ENCODE measurements at regions not wholly inside any gene's neighbourhood (a gene's known extent, or its start where the extent isn't known, plus 50 kb on each side); places are given as distances from the start of the nearest gene placed in this dataset.

DNA sequence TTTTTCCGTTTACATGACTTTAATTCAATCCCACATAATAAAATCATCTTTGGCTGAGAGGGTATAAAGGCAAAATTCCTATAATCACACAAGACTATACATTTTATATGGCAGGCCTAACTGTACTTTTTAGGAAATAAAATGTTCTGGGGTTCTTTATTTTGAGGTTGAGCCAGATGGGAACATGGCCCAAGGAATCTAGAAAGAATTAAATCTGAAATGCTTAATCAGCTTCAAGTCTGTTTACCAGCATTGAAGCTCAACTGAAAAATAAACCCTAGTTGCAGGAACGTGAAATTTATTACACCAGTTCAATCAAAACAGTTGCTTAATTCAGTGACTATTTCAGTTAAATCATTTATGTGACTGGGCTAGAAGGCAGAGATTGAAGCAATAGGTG, 191.0 kb upstream of the BTG1 start (continued):
- TF ChIP-seq, protein P1, sequence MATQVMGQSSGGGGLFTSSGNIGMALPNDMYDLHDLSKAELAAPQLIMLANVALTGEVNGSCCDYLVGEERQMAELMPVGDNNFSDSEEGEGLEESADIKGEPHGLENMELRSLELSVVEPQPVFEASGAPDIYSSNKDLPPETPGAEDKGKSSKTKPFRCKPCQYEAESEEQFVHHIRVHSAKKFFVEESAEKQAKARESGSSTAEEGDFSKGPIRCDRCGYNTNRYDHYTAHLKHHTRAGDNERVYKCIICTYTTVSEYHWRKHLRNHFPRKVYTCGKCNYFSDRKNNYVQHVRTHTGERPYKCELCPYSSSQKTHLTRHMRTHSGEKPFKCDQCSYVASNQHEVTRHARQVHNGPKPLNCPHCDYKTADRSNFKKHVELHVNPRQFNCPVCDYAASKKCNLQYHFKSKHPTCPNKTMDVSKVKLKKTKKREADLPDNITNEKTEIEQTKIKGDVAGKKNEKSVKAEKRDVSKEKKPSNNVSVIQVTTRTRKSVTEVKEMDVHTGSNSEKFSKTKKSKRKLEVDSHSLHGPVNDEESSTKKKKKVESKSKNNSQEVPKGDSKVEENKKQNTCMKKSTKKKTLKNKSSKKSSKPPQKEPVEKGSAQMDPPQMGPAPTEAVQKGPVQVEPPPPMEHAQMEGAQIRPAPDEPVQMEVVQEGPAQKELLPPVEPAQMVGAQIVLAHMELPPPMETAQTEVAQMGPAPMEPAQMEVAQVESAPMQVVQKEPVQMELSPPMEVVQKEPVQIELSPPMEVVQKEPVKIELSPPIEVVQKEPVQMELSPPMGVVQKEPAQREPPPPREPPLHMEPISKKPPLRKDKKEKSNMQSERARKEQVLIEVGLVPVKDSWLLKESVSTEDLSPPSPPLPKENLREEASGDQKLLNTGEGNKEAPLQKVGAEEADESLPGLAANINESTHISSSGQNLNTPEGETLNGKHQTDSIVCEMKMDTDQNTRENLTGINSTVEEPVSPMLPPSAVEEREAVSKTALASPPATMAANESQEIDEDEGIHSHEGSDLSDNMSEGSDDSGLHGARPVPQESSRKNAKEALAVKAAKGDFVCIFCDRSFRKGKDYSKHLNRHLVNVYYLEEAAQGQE (IDR thresholded peaks at IDR 0.05; ENCODE audit: unreplicated experiment) = no peak
- no peak for TF ChIP-seq CREB1 (CRISPR knock-in tag; IDR thresholded peaks at IDR 0.05; ENCODE audit: low read depth)
- no peak for TF ChIP-seq ZNF331 (CRISPR knock-in tag; IDR thresholded peaks at IDR 0.05; ENCODE audit: low read depth)
- TF ChIP-seq, protein P2, sequence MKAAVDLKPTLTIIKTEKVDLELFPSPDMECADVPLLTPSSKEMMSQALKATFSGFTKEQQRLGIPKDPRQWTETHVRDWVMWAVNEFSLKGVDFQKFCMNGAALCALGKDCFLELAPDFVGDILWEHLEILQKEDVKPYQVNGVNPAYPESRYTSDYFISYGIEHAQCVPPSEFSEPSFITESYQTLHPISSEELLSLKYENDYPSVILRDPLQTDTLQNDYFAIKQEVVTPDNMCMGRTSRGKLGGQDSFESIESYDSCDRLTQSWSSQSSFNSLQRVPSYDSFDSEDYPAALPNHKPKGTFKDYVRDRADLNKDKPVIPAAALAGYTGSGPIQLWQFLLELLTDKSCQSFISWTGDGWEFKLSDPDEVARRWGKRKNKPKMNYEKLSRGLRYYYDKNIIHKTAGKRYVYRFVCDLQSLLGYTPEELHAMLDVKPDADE (IDR thresholded peaks at IDR 0.05) = no peak
- TF ChIP-seq ZNF114 (CRISPR knock-in tag; IDR thresholded peaks at IDR 0.05) = no peak

DNA sequence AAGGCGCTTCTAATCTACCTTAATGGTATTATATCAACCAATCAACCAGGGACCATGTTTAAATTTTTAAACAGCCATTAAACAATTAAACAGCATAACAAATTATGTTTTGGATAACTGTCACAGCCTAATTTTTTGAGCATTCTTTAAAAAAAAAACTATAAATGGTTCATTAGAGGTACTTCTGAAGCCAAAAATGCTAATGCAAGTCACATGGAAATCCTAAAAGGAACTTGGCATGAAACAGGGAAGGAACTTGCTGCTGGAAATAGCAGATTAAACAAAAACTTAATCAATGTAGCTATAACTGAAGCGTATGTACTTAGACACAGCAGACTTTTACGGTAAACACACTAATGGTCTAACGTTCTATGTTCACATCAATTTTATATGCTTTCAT, 190.2 kb upstream of the BTG1 start:
- Mint-ChIP-seq H3K4me3 (no peak overlapping the region), H3K9me3 (no peaks in the 10 kb centered on the region), H3K36me3 (ENCODE audit: low read depth) (no peaks in the 10 kb centered on the region), H3K27me3 (ENCODE audit: insufficient read depth, low read depth, poor library complexity) (peaks cover 3% of the 10 kb centered on the region), H3K27ac (no peak overlapping the region), H3K4me1 (peaks cover 8% of the 10 kb centered on the region; the same call in 2 of the 3 replicates)
- Histone ChIP-seq H3K9me2 (ENCODE audit: insufficient read depth) (peaks cover 9% of the 10 kb centered on the region), H3K79me2 (replicated peaks; ENCODE audit: insufficient read depth) (no peaks in the 10 kb centered on the region), H3F3A (replicated peaks; ENCODE audit: low read depth) (no peaks in the 10 kb centered on the region), H3K36me3 (ENCODE audit: insufficient read depth) (no peaks in the 10 kb centered on the region), H3K4me1 (ENCODE audit: insufficient read depth) (peaks cover 5% of the 10 kb centered on the region; the same call in 1 of the 2 replicates), H3K27me3 (ENCODE audit: insufficient read depth) (no peaks in the 10 kb centered on the region), H3K4me3 (no peak overlapping the region), H2AFZ (no peak overlapping the region), H4K20me1 (replicated peaks; ENCODE audit: insufficient read depth) (no peaks in the 10 kb centered on the region), H3K4me2 (no peak overlapping the region), H3K27ac (ENCODE audit: low read depth) (no peak overlapping the region)
- no peak for DNase-seq (ENCODE audit: low spot score)
- no peak for TF ChIP-seq ZNF114 (CRISPR knock-in tag; IDR thresholded peaks at IDR 0.05)
- TF ChIP-seq, protein P3, sequence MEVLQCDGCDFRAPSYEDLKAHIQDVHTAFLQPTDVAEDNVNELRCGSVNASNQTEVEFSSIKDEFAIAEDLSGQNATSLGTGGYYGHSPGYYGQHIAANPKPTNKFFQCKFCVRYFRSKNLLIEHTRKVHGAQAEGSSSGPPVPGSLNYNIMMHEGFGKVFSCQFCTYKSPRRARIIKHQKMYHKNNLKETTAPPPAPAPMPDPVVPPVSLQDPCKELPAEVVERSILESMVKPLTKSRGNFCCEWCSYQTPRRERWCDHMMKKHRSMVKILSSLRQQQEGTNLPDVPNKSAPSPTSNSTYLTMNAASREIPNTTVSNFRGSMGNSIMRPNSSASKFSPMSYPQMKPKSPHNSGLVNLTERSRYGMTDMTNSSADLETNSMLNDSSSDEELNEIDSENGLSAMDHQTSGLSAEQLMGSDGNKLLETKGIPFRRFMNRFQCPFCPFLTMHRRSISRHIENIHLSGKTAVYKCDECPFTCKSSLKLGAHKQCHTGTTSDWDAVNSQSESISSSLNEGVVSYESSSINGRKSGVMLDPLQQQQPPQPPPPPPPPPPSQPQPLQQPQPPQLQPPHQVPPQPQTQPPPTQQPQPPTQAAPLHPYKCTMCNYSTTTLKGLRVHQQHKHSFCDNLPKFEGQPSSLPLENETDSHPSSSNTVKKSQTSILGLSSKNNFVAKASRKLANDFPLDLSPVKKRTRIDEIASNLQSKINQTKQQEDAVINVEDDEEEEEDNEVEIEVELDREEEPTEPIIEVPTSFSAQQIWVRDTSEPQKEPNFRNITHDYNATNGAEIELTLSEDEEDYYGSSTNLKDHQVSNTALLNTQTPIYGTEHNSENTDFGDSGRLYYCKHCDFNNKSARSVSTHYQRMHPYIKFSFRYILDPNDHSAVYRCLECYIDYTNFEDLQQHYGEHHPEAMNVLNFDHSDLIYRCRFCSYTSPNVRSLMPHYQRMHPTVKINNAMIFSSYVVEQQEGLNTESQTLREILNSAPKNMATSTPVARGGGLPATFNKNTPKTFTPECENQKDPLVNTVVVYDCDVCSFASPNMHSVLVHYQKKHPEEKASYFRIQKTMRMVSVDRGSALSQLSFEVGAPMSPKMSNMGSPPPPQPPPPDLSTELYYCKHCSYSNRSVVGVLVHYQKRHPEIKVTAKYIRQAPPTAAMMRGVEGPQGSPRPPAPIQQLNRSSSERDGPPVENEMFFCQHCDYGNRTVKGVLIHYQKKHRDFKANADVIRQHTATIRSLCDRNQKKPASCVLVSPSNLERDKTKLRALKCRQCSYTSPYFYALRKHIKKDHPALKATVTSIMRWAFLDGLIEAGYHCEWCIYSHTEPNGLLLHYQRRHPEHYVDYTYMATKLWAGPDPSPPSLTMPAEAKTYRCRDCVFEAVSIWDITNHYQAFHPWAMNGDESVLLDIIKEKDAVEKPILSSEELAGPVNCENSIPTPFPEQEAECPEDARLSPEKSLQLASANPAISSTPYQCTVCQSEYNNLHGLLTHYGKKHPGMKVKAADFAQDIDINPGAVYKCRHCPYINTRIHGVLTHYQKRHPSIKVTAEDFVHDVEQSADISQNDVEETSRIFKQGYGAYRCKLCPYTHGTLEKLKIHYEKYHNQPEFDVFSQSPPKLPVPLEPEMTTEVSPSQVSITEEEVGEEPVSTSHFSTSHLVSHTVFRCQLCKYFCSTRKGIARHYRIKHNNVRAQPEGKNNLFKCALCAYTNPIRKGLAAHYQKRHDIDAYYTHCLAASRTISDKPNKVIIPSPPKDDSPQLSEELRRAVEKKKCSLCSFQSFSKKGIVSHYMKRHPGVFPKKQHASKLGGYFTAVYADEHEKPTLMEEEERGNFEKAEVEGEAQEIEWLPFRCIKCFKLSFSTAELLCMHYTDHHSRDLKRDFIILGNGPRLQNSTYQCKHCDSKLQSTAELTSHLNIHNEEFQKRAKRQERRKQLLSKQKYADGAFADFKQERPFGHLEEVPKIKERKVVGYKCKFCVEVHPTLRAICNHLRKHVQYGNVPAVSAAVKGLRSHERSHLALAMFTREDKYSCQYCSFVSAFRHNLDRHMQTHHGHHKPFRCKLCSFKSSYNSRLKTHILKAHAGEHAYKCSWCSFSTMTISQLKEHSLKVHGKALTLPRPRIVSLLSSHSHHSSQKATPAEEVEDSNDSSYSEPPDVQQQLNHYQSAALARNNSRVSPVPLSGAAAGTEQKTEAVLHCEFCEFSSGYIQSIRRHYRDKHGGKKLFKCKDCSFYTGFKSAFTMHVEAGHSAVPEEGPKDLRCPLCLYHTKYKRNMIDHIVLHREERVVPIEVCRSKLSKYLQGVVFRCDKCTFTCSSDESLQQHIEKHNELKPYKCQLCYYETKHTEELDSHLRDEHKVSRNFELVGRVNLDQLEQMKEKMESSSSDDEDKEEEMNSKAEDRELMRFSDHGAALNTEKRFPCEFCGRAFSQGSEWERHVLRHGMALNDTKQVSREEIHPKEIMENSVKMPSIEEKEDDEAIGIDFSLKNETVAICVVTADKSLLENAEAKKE (CRISPR knock-in tag; IDR thresholded peaks at IDR 0.05) = no peak
- TF ChIP-seq POLR2AphosphoS5 (IDR thresholded peaks at IDR 0.05; ENCODE audit: low read depth) = no peak
- TF ChIP-seq EZH2 (IDR thresholded peaks at IDR 0.05; ENCODE audit: low read depth, unreplicated experiment) = no peak
- no peak for TF ChIP-seq JUNB (IDR thresholded peaks at IDR 0.05; ENCODE audit: unreplicated experiment)
- TF ChIP-seq, protein P4, sequence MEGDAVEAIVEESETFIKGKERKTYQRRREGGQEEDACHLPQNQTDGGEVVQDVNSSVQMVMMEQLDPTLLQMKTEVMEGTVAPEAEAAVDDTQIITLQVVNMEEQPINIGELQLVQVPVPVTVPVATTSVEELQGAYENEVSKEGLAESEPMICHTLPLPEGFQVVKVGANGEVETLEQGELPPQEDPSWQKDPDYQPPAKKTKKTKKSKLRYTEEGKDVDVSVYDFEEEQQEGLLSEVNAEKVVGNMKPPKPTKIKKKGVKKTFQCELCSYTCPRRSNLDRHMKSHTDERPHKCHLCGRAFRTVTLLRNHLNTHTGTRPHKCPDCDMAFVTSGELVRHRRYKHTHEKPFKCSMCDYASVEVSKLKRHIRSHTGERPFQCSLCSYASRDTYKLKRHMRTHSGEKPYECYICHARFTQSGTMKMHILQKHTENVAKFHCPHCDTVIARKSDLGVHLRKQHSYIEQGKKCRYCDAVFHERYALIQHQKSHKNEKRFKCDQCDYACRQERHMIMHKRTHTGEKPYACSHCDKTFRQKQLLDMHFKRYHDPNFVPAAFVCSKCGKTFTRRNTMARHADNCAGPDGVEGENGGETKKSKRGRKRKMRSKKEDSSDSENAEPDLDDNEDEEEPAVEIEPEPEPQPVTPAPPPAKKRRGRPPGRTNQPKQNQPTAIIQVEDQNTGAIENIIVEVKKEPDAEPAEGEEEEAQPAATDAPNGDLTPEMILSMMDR (conservative IDR thresholded peaks at IDR 0.05; ENCODE audit: low read depth in 2 of 2) = no peak
- no peak for TF ChIP-seq CREB1 (CRISPR knock-in tag; IDR thresholded peaks at IDR 0.05; ENCODE audit: low read depth)
- ATAC-seq = no peak

Measured in GM23338 (cell line).